ENCODE measurements at regions not wholly inside any gene's neighbourhood (a gene's known extent, or its start where the extent isn't known, plus 50 kb on each side); places are given as distances from the start of the nearest gene placed in this dataset.

- no peak overlapping the region for H3K9ac ChIP-seq
- in situ Hi-C loops (cut with MboI): no loop called here
- no peaks in the 10 kb centered on the region for H3K36me3 ChIP-seq (ENCODE audit: low read depth)
- no peaks in the 10 kb centered on the region for H3K9me3 ChIP-seq (ENCODE audit: low read depth)
- no peaks in the 10 kb centered on the region for H3F3A ChIP-seq (ENCODE audit: insufficient read depth)
- WGBS, 2 experiments (ENCODE audit: low coverage in 1 of 2, low lambda C conversion rate in 2 of 2, missing lambda C conversion rate in 2 of 2): 73 to 84% methylated on average over 1 of the region's 1 CpG
- TF ChIP-seq EZH2 (IDR thresholded peaks at IDR 0.05; ENCODE audit: insufficient read depth, poor library complexity, severe bottlenecking) (no peak), EZH2phosphoT487 (IDR thresholded peaks at IDR 0.05; ENCODE audit: insufficient read depth, low read depth) (no peak)
- no peak for DNase-seq
- no peak overlapping the region for H2AFZ ChIP-seq
- H3K9me2 ChIP-seq (ENCODE audit: insufficient read depth): no peaks in the 10 kb centered on the region
- peaks cover 13% of the 10 kb centered on the region for H3K4me1 ChIP-seq (ENCODE audit: insufficient read depth)
- H3K27ac ChIP-seq: no peak overlapping the region
- H3K4me3 ChIP-seq: no peak overlapping the region
- no peaks in the 10 kb centered on the region for H3K27me3 ChIP-seq (replicated peaks; ENCODE audit: insufficient read depth)
- no peaks in the 10 kb centered on the region for H4K20me1 ChIP-seq (ENCODE audit: insufficient read depth)
- no peak overlapping the region for H3K4me2 ChIP-seq (ENCODE audit: unreplicated experiment)
- no peaks in the 10 kb centered on the region for H3K79me2 ChIP-seq (ENCODE audit: insufficient read depth)
These were observed 64.9 kb downstream of the BOD1L2 start for GRCh38 chr18:57211776-57212175.

GRCh38 chr18:57212678-57213077 lies 65.8 kb downstream of the BOD1L2 start:
- Histone ChIP-seq H3K79me2 (ENCODE audit: insufficient read depth) (no peaks in the 10 kb centered on the region), H2AFZ (no peak overlapping the region), H3K27me3 (replicated peaks; ENCODE audit: insufficient read depth) (no peaks in the 10 kb centered on the region), H3K4me3 (no peak overlapping the region), H3F3A (ENCODE audit: insufficient read depth) (no peaks in the 10 kb centered on the region), H3K4me1 (ENCODE audit: insufficient read depth) (peaks cover 13% of the 10 kb centered on the region), H3K9ac (no peak overlapping the region), H3K36me3 (ENCODE audit: low read depth) (no peaks in the 10 kb centered on the region), H3K9me2 (ENCODE audit: insufficient read depth) (no peaks in the 10 kb centered on the region), H3K27ac (no peak overlapping the region), H3K9me3 (ENCODE audit: low read depth) (no peaks in the 10 kb centered on the region), H4K20me1 (ENCODE audit: insufficient read depth) (no peaks in the 10 kb centered on the region), H3K4me2 (ENCODE audit: unreplicated experiment) (no peak overlapping the region)
- DNase-seq: no peak
- TF ChIP-seq EZH2 (IDR thresholded peaks at IDR 0.05; ENCODE audit: insufficient read depth, poor library complexity, severe bottlenecking) (no peak), EZH2phosphoT487 (IDR thresholded peaks at IDR 0.05; ENCODE audit: insufficient read depth, low read depth) (no peak)
- 68 to 76% methylated on average over 7 of the region's 7 CpGs for WGBS, 2 experiments (ENCODE audit: low coverage in 1 of 2, low lambda C conversion rate in 2 of 2, missing lambda C conversion rate in 2 of 2)
- in situ Hi-C loops (cut with MboI): no loop called here

DNA sequence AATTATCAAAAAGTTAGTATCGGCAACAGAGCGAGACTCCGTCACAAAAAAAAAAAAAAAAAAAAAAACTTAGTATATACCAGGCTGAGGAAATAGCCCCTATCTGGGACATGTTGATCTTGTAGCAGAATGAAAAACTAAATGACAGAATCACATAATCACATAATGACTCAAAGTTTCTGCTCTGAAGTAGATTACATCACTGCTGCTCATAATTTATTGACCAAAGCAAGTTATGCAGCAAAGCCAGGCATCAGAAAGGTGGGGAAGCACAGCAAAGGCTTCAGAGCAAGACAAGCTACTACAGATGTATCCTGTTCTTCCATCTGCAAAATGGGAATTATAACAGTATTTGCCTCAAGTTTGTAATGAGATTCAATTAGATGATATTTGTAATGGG lies 68.1 kb downstream of the BOD1L2 start:
- WGBS, 2 experiments (ENCODE audit: low coverage in 1 of 2, low lambda C conversion rate in 2 of 2, missing lambda C conversion rate in 2 of 2): 91 to 100% methylated on average over 3 of the region's 3 CpGs
- Histone ChIP-seq H2AFZ (no peak overlapping the region), H3K4me3 (no peak overlapping the region)

GRCh38 chr18:57218281-57218680 lies 71.4 kb downstream of the BOD1L2 start:
- 54 to 60% methylated on average over 6 of the region's 6 CpGs for WGBS, 2 experiments (ENCODE audit: low coverage in 1 of 2, low lambda C conversion rate in 2 of 2, missing lambda C conversion rate in 2 of 2)
- Histone ChIP-seq H3K9ac (no peak overlapping the region), H3K27ac (no peak overlapping the region), H3K9me2 (ENCODE audit: insufficient read depth) (no peaks in the 10 kb centered on the region), H3K4me3 (no peak overlapping the region), H4K20me1 (ENCODE audit: insufficient read depth) (no peaks in the 10 kb centered on the region), H3K4me2 (ENCODE audit: unreplicated experiment) (no peak overlapping the region), H3K79me2 (ENCODE audit: insufficient read depth) (no peaks in the 10 kb centered on the region), H2AFZ (no peak overlapping the region), H3K4me1 (ENCODE audit: insufficient read depth) (no peaks in the 10 kb centered on the region), H3K9me3 (ENCODE audit: low read depth) (no peaks in the 10 kb centered on the region), H3K36me3 (ENCODE audit: low read depth) (no peaks in the 10 kb centered on the region), H3K27me3 (replicated peaks; ENCODE audit: insufficient read depth) (no peaks in the 10 kb centered on the region; the same call in 1 of the 2 replicates), H3F3A (ENCODE audit: insufficient read depth) (no peaks in the 10 kb centered on the region)
- TF ChIP-seq EZH2 (IDR thresholded peaks at IDR 0.05; ENCODE audit: insufficient read depth, poor library complexity, severe bottlenecking) (no peak), EZH2phosphoT487 (IDR thresholded peaks at IDR 0.05; ENCODE audit: insufficient read depth, low read depth) (no peak)
- no peak for DNase-seq
- in situ Hi-C loops (cut with MboI): no loop called here

More for the DNA sequence above, 68.1 kb downstream of the BOD1L2 start:
- Histone ChIP-seq H3K4me2 (ENCODE audit: unreplicated experiment) (no peak overlapping the region), H3K9ac (no peak overlapping the region), H3K27ac (no peak overlapping the region), H4K20me1 (ENCODE audit: insufficient read depth) (no peaks in the 10 kb centered on the region), H3K79me2 (ENCODE audit: insufficient read depth) (no peaks in the 10 kb centered on the region), H3K9me3 (ENCODE audit: low read depth) (no peaks in the 10 kb centered on the region), H3K36me3 (ENCODE audit: low read depth) (no peaks in the 10 kb centered on the region), H3K4me1 (ENCODE audit: insufficient read depth) (peaks cover 12% of the 10 kb centered on the region), H3K9me2 (ENCODE audit: insufficient read depth) (no peaks in the 10 kb centered on the region), H3F3A (ENCODE audit: insufficient read depth) (no peaks in the 10 kb centered on the region), H3K27me3 (replicated peaks; ENCODE audit: insufficient read depth) (no peaks in the 10 kb centered on the region; the same call in 1 of the 2 replicates)
- no peak for DNase-seq
- in situ Hi-C loops (cut with MboI): no loop called here
- TF ChIP-seq EZH2phosphoT487 (IDR thresholded peaks at IDR 0.05; ENCODE audit: insufficient read depth, low read depth) (no peak), EZH2 (IDR thresholded peaks at IDR 0.05; ENCODE audit: insufficient read depth, poor library complexity, severe bottlenecking) (no peak)

DNA sequence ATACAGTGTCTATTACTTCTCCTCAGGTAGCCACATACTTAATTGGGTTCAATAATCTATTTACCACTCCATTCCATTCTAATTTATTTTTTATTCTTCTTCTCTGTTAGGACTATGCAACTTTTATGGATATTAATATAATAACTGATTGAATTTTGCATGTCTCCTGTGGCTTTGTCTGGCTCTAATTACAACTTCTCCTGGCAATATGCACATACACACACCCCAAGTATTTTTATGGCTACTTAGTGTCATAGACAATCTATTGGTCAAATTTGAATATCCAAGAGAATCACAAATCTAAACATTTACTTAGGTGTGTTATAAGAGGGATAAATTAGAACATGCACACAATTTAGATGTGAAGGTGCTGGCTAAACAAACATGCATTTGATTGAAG lies 73.1 kb downstream of the BOD1L2 start:
- Histone ChIP-seq H3K27me3 (replicated peaks; ENCODE audit: insufficient read depth) (no peaks in the 10 kb centered on the region; the same call in 1 of the 2 replicates), H3K27ac (no peak overlapping the region), H3K9me3 (ENCODE audit: low read depth) (no peaks in the 10 kb centered on the region), H3K4me1 (ENCODE audit: insufficient read depth) (no peaks in the 10 kb centered on the region), H2AFZ (no peak overlapping the region), H3K36me3 (ENCODE audit: low read depth) (no peaks in the 10 kb centered on the region), H4K20me1 (ENCODE audit: insufficient read depth) (no peaks in the 10 kb centered on the region), H3K4me2 (ENCODE audit: unreplicated experiment) (no peak overlapping the region), H3K9me2 (ENCODE audit: insufficient read depth) (no peaks in the 10 kb centered on the region), H3K9ac (no peak overlapping the region), H3K79me2 (ENCODE audit: insufficient read depth) (no peaks in the 10 kb centered on the region), H3F3A (ENCODE audit: insufficient read depth) (no peaks in the 10 kb centered on the region), H3K4me3 (no peak overlapping the region)
- no peak for DNase-seq
- in situ Hi-C loops (cut with MboI): no loop called here
- TF ChIP-seq EZH2phosphoT487 (IDR thresholded peaks at IDR 0.05; ENCODE audit: insufficient read depth, low read depth) (no peak), EZH2 (IDR thresholded peaks at IDR 0.05; ENCODE audit: insufficient read depth, poor library complexity, severe bottlenecking) (no peak)

Data from GM23248 (cell line).